ENCODE measurements at regions not wholly inside any gene's neighbourhood (a gene's known extent, or its start where the extent isn't known, plus 50 kb on each side); places are given as distances from the start of the nearest gene placed in this dataset.

DNA sequence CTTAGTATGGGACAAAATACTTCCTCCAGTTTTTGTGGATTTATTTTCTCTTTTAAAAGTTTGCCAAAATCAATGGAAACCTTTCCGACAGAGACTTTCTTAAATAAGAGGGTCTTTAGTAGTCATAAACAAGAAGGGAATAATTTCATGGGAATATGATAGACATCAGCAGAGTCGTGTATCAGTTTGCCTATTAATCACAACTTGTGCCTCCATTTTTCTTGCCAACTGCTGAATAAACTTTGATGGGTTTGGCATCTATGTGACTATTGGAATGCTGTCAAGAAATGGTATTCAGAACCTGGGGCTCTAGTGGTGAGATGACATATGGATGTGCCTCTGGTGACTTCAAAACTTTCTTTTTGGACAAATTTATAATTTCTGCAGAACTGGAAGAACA lies 1668.2 kb downstream of the MAT2B start:
- Mint-ChIP-seq H3K27me3 (no peaks in the 10 kb centered on the region), H3K27ac (no peak overlapping the region), H3K4me1 (no peaks in the 10 kb centered on the region), H3K9me3 (no peaks in the 10 kb centered on the region), H3K36me3 (no peaks in the 10 kb centered on the region), H3K4me3 (no peak overlapping the region)
- no peak for DNase-seq

DNA sequence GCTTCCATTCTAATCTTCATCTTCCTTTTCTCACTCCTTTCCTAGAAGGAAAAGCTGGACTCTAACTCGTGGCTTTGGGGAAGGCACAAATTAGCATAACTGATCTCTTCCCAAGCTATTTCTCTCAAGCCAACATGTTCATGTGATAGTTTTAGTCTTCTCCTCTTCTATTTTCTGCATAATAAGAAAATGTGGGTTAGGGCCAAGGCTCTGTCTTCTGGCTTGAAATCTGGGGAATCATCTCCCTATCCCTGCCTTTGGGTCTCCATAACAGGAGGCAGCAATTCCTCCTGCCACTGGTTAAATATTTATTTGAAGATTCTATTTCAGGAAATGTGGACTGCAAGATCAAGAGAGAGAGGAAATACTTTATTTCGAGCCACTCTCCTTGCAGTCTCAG lies 1669.6 kb downstream of the MAT2B start:
- DNase-seq = no peak
- Mint-ChIP-seq H3K27ac (no peak overlapping the region), H3K9me3 (no peaks in the 10 kb centered on the region), H3K36me3 (no peaks in the 10 kb centered on the region), H3K4me1 (no peaks in the 10 kb centered on the region), H3K27me3 (no peaks in the 10 kb centered on the region), H3K4me3 (no peak overlapping the region)

DNA sequence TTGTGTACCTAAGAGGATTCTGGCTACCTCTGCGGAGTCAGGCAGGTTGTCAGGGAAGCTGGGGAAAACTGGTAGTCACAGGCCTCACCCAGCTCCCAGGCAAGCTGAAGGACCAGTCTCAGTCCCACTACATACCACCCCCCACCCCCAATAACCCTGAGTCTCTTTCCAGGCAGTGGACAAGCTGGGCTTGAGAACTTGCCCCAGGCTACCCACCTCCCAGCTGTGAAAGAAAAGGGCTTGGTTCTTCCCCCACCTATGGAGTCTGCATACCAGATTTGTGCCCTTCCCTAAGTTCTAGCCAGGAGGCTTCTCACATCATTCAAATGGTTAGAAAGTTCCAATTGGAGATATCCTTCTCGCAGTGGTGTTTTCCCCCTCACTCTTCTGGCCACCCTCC lies 1678.8 kb downstream of the MAT2B start:
- Mint-ChIP-seq H3K9me3 (peaks cover 4% of the 10 kb centered on the region), H3K4me1 (no peaks in the 10 kb centered on the region), H3K27me3 (peaks cover 3% of the 10 kb centered on the region), H3K4me3 (no peak overlapping the region), H3K36me3 (no peaks in the 10 kb centered on the region), H3K27ac (no peak overlapping the region)
- no peak for DNase-seq

GRCh38 chr5:165185716-165186115 lies 1680.3 kb downstream of the MAT2B start:
- H3K4me3 Mint-ChIP-seq = no peak overlapping the region
- H3K36me3 Mint-ChIP-seq = no peaks in the 10 kb centered on the region
- H3K27ac Mint-ChIP-seq = no peak overlapping the region
- no peaks in the 10 kb centered on the region for H3K4me1 Mint-ChIP-seq
- DNase-seq = no peak
- H3K9me3 Mint-ChIP-seq = peaks cover 4% of the 10 kb centered on the region
- peaks cover 3% of the 10 kb centered on the region for H3K27me3 Mint-ChIP-seq

GRCh38 chr5:165187815-165188214 lies 1682.4 kb downstream of the MAT2B start:
- H3K27me3 Mint-ChIP-seq = peaks cover 1% of the 10 kb centered on the region
- H3K9me3 Mint-ChIP-seq = peaks cover 4% of the 10 kb centered on the region
- H3K36me3 Mint-ChIP-seq = no peaks in the 10 kb centered on the region
- no peak overlapping the region for H3K4me3 Mint-ChIP-seq
- no peaks in the 10 kb centered on the region for H3K4me1 Mint-ChIP-seq
- H3K27ac Mint-ChIP-seq = no peak overlapping the region
- no peak for DNase-seq

- H3K36me3 Mint-ChIP-seq = no peaks in the 10 kb centered on the region
Observed at GRCh38 chr5:165188556-165189175, 1683.2 kb downstream of the MAT2B start.

DNA sequence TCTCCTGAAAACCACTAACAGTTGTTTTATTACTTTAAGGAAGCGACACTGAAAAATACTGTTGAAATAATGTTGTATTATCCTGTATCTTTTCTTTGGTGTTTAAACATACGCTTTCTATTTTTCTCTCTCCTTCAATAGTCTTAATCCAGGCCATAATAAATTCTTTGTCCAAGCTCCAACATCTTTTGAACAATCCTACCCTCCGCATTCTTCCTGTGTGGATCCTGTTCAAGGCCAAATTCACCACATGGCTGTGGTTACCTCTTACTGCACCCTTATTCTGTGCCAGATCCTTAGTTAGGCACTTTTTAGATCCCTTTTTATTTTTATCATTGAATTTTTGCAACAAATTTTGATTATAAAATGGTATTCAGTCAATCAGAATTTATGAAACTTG lies 1691.5 kb downstream of the MAT2B start:
- no peak overlapping the region for H3K27ac Mint-ChIP-seq
- no peaks in the 10 kb centered on the region for H3K9me3 Mint-ChIP-seq
- H3K27me3 Mint-ChIP-seq = no peaks in the 10 kb centered on the region
- H3K4me1 Mint-ChIP-seq = no peaks in the 10 kb centered on the region
- no peak for DNase-seq
- no peak overlapping the region for H3K4me3 Mint-ChIP-seq
- no peaks in the 10 kb centered on the region for H3K36me3 Mint-ChIP-seq

More at GRCh38 chr5:165188556-165189175, 1683.2 kb downstream of the MAT2B start:
- Mint-ChIP-seq H3K4me1 (no peaks in the 10 kb centered on the region), H3K4me3 (no peak overlapping the region), H3K27ac (no peak overlapping the region), H3K27me3 (no peaks in the 10 kb centered on the region), H3K9me3 (peaks cover 3% of the 10 kb centered on the region)
- DNase-seq = no peak

DNA sequence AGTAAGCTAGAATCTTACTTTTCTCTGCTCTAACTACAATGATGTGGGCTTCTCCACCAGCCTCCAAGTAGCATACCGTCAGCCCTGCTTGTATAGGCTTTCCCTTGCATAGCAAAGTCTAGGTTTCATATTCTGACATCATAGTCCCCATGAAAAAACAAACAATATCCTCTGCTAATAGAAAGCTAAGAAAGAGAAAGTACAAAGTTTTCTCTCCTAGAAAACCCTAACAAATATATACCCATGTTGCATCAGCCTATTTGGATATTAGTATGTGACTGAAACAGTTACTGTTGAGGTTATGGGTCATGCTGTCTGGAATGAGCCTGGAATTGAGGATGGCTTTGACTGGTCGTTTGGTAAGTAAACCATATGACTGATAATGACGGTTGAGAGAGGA lies 1696.0 kb downstream of the MAT2B start:
- Mint-ChIP-seq H3K36me3 (no peaks in the 10 kb centered on the region), H3K9me3 (no peaks in the 10 kb centered on the region), H3K27ac (no peak overlapping the region), H3K4me1 (no peaks in the 10 kb centered on the region), H3K27me3 (no peaks in the 10 kb centered on the region), H3K4me3 (no peak overlapping the region)
- no peak for DNase-seq

GRCh38 chr5:165201771-165202518 lies 1696.5 kb downstream of the MAT2B start:
- Mint-ChIP-seq H3K27ac (no peak overlapping the region), H3K27me3 (no peaks in the 10 kb centered on the region), H3K4me3 (no peak overlapping the region), H3K9me3 (no peaks in the 10 kb centered on the region), H3K4me1 (no peaks in the 10 kb centered on the region), H3K36me3 (no peaks in the 10 kb centered on the region)
- DNase-seq = no peak

GRCh38 chr5:165202519-165202910 lies 1697.1 kb downstream of the MAT2B start:
- no peak for DNase-seq
- Mint-ChIP-seq H3K36me3 (no peaks in the 10 kb centered on the region), H3K4me3 (no peak overlapping the region), H3K4me1 (no peaks in the 10 kb centered on the region), H3K27me3 (no peaks in the 10 kb centered on the region), H3K27ac (no peak overlapping the region), H3K9me3 (no peaks in the 10 kb centered on the region)

DNA sequence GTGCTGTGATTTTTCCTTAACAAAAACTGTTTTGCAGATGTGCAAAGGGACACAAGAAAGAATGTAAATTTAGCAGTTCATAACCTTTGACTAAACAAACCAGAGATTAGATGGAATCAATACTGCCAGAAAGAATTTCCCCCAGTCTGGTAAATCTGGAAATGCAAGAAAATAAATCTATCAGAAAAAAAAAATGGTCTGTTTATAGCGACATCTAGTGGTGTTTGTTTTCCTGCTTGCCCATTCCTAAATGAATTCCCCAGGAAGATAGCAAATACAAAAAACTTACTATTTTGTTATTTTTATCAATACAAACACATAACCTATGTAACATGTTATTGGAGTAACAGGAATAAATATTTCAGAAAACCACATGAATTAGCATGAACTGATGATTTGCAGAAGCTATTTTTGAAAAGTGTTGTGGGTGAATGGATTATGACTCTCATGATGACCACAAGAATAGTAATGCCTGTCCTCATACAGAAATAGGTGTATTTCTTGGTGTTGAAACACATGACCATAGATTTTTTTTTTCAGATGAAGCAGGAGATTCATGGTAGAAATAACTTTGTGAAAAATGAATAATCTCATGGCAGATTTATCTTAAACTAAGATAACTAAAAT lies 1703.8 kb downstream of the MAT2B start:
- DNase-seq = no peak
- H3K27ac Mint-ChIP-seq = no peak overlapping the region
- H3K4me1 Mint-ChIP-seq = no peaks in the 10 kb centered on the region
- H3K4me3 Mint-ChIP-seq = no peak overlapping the region
- no peaks in the 10 kb centered on the region for H3K27me3 Mint-ChIP-seq
- no peaks in the 10 kb centered on the region for H3K36me3 Mint-ChIP-seq
- H3K9me3 Mint-ChIP-seq = no peaks in the 10 kb centered on the region

GRCh38 chr5:165224366-165225045 lies 1719.1 kb downstream of the MAT2B start:
- H3K9me3 Mint-ChIP-seq = peaks cover 1% of the 10 kb centered on the region

GRCh38 chr5:165227515-165227914 lies 1722.1 kb downstream of the MAT2B start:
- no peaks in the 10 kb centered on the region for H3K4me1 Mint-ChIP-seq
- no peak for DNase-seq
- H3K4me3 Mint-ChIP-seq = no peak overlapping the region
- H3K27me3 Mint-ChIP-seq = no peaks in the 10 kb centered on the region
- no peak overlapping the region for H3K27ac Mint-ChIP-seq
- H3K9me3 Mint-ChIP-seq = no peaks in the 10 kb centered on the region
- no peaks in the 10 kb centered on the region for H3K36me3 Mint-ChIP-seq

More at GRCh38 chr5:165224366-165225045, 1719.1 kb downstream of the MAT2B start:
- Mint-ChIP-seq H3K27me3 (no peaks in the 10 kb centered on the region), H3K27ac (no peak overlapping the region), H3K36me3 (no peaks in the 10 kb centered on the region), H3K4me1 (no peaks in the 10 kb centered on the region), H3K4me3 (no peak overlapping the region)
- no peak for DNase-seq

DNA sequence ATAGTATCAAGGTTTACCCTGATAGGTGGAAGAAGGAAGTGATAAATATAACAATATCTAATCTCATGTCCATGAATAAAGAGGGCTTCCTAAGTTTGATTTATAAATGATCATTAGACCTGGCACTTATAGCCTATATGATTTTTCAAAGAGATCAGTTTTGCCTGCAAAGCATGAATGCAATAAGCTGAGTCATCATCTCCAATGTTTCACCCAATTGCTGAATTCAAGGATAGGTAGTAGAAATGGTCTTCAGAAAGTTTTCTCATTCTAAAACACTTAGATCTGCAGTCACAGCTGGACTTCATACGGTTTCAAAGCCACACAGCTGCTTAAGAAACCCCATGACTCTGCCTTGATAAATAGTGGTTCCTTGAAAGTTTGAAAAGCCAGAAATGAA lies 1722.8 kb downstream of the MAT2B start:
- Mint-ChIP-seq H3K9me3 (no peaks in the 10 kb centered on the region), H3K4me1 (no peaks in the 10 kb centered on the region), H3K27ac (no peak overlapping the region), H3K27me3 (no peaks in the 10 kb centered on the region), H3K36me3 (no peaks in the 10 kb centered on the region), H3K4me3 (no peak overlapping the region)
- DNase-seq = no peak

GRCh38 chr5:165231821-165232508 lies 1726.5 kb downstream of the MAT2B start:
- Mint-ChIP-seq H3K27me3 (no peaks in the 10 kb centered on the region), H3K27ac (no peak overlapping the region), H3K4me1 (no peaks in the 10 kb centered on the region), H3K4me3 (no peak overlapping the region), H3K36me3 (no peaks in the 10 kb centered on the region), H3K9me3 (peaks cover 5% of the 10 kb centered on the region)
- DNase-seq = no peak

Measured in activated naive CD8-positive, alpha-beta T cell treated with anti-CD3 and anti-CD28 coated beads for 36 hours (primary cell).